Testis (tissue), 2 donors: ENCODE measurements at regions not wholly inside any gene's neighbourhood (a gene's known extent, or its start where the extent isn't known, plus 50 kb on each side); places are given as distances from the start of the nearest gene placed in this dataset.

Experiments used
- POLR2A ChIP-seq: fragments of 450-650 bp; IDR thresholded peaks from one replicate; pipeline ENCODE4 v1.6.1; 2017; ENCODE audit warnings: antibody characterized with exemption, mild to moderate bottlenecking, moderate library complexity
- TF ChIP-seq, protein P1 (sequence below), 3 experiments: fragments of 450-650 bp in 2 of 3; fragments of 200-600 bp in 1 of 3; sonication (generic) in 1 of 3; IDR thresholded peaks; one replicate each; pipeline ENCODE4 v1.5.1; 2016 to 2019; ENCODE audit warnings: antibody characterized with exemption in 3 of 3, mild to moderate bottlenecking in 2 of 3, moderate library complexity in 1 of 3

- TF ChIP-seq, protein P1, sequence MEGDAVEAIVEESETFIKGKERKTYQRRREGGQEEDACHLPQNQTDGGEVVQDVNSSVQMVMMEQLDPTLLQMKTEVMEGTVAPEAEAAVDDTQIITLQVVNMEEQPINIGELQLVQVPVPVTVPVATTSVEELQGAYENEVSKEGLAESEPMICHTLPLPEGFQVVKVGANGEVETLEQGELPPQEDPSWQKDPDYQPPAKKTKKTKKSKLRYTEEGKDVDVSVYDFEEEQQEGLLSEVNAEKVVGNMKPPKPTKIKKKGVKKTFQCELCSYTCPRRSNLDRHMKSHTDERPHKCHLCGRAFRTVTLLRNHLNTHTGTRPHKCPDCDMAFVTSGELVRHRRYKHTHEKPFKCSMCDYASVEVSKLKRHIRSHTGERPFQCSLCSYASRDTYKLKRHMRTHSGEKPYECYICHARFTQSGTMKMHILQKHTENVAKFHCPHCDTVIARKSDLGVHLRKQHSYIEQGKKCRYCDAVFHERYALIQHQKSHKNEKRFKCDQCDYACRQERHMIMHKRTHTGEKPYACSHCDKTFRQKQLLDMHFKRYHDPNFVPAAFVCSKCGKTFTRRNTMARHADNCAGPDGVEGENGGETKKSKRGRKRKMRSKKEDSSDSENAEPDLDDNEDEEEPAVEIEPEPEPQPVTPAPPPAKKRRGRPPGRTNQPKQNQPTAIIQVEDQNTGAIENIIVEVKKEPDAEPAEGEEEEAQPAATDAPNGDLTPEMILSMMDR (IDR thresholded peaks at IDR 0.05) = no peak
- no peak for TF ChIP-seq POLR2A
These were observed 213.9 kb downstream of the SEC16B start for GRCh38 chr1:177755851-177756560.
